ENCODE measurements at regions not wholly inside any gene's neighbourhood (a gene's known extent, or its start where the extent isn't known, plus 50 kb on each side); places are given as distances from the start of the nearest gene placed in this dataset.

DNA sequence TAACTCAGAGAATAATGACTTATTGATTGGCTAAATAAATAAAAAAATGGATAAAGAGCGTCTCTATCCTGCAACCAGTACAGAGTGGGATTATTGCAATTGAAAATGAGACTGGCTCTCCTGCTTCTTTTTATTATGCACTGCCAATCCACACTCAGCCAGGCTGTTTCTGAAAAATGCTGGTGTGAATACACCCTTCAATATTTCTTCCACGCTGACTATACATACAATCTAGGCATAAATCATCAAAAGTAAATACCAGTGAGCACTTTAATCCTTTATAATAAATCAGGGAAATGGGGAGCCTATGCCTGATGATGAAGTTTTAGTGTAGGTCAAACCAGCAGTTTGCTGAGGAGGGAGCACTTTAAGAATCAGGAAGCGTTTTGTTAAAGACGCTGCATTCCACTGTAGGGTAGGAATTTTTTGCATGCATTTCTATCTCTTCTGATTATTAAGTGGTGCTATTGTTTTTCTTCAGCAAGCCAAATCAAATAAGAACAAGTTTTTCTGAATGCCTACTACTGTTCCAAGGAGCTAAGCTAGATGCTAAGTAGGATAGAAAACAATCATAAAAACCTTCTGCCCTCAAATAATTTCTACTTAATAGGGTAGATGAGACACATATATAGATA is 781.5 kb downstream of the TBL1XR1 start:
- TF ChIP-seq POLR2AphosphoS5 (IDR thresholded peaks at IDR 0.05; ENCODE audit: low read depth, low read length), result no peak
- no peak for TF ChIP-seq TAF1 (IDR thresholded peaks at IDR 0.05; ENCODE audit: low read depth, low read length)

Measured in GM12891 (cell line).